ENCODE measurements at regions not wholly inside any gene's neighbourhood (a gene's known extent, or its start where the extent isn't known, plus 50 kb on each side); places are given as distances from the start of the nearest gene placed in this dataset.

GRCh38 chr17:21551081-21551881 is 141.0 kb upstream of the KCNJ18 start (continued):
- TF ChIP-seq, protein P1, sequence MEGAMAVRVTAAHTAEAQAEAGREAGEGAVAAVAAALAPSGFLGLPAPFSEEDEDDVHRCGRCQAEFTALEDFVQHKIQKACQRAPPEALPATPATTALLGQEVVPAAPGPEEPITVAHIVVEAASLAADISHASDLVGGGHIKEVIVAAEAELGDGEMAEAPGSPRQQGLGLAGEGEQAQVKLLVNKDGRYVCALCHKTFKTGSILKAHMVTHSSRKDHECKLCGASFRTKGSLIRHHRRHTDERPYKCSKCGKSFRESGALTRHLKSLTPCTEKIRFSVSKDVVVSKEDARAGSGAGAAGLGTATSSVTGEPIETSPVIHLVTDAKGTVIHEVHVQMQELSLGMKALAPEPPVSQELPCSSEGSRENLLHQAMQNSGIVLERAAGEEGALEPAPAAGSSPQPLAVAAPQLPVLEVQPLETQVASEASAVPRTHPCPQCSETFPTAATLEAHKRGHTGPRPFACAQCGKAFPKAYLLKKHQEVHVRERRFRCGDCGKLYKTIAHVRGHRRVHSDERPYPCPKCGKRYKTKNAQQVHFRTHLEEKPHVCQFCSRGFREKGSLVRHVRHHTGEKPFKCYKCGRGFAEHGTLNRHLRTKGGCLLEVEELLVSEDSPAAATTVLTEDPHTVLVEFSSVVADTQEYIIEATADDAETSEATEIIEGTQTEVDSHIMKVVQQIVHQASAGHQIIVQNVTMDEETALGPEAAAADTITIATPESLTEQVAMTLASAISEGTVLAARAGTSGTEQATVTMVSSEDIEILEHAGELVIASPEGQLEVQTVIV (CRISPR knock-in tag; IDR thresholded peaks at IDR 0.05; ENCODE audit: borderline replicate concordance), result no peak
- TF ChIP-seq, protein P2, sequence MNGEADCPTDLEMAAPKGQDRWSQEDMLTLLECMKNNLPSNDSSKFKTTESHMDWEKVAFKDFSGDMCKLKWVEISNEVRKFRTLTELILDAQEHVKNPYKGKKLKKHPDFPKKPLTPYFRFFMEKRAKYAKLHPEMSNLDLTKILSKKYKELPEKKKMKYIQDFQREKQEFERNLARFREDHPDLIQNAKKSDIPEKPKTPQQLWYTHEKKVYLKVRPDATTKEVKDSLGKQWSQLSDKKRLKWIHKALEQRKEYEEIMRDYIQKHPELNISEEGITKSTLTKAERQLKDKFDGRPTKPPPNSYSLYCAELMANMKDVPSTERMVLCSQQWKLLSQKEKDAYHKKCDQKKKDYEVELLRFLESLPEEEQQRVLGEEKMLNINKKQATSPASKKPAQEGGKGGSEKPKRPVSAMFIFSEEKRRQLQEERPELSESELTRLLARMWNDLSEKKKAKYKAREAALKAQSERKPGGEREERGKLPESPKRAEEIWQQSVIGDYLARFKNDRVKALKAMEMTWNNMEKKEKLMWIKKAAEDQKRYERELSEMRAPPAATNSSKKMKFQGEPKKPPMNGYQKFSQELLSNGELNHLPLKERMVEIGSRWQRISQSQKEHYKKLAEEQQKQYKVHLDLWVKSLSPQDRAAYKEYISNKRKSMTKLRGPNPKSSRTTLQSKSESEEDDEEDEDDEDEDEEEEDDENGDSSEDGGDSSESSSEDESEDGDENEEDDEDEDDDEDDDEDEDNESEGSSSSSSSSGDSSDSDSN (IDR thresholded peaks at IDR 0.05; ENCODE audit: borderline replicate concordance in 1 of 2, low read depth in 2 of 2, low read length in 2 of 2), result peak in 1 of 2 experiments; percentile 67; a peak in 1 of 4 replicates
- peak; percentile 73 for TF ChIP-seq RBFOX2 (IDR thresholded peaks at IDR 0.05; ENCODE audit: low read depth, low read length)
- TF ChIP-seq ZBTB34 (CRISPR knock-in tag; IDR thresholded peaks at IDR 0.05), result no peak
- no peak for TF ChIP-seq BRF1 (IDR thresholded peaks at IDR 0.05; ENCODE audit: borderline replicate concordance, extremely low read depth, insufficient read length)
- TF ChIP-seq BRCA1 (IDR thresholded peaks at IDR 0.05), result no peak
- no peak for TF ChIP-seq BRCA1 (CRISPR knock-in tag; IDR thresholded peaks at IDR 0.05)
- TF ChIP-seq PRMT5 (CRISPR knock-in tag; IDR thresholded peaks at IDR 0.05), result no peak
- TF ChIP-seq SNRNP70 (optimal IDR thresholded peaks at IDR 0.05; ENCODE audit: low read depth, low read length), result no peak
- TF ChIP-seq SLC30A9 (CRISPR knock-in tag; IDR thresholded peaks at IDR 0.05), result no peak
- TF ChIP-seq EGR1 (conservative IDR thresholded peaks at IDR 0.05), result no peak
- TF ChIP-seq L3MBTL2 (IDR thresholded peaks at IDR 0.05), result peak; percentile 44; the same call in 1 of the 2 replicates
- TF ChIP-seq NCOA4 (IDR thresholded peaks at IDR 0.05; ENCODE audit: partially characterized antibody), result no peak
- no peak for TF ChIP-seq ZNF263 (CRISPR knock-in tag; IDR thresholded peaks at IDR 0.05; ENCODE audit: borderline replicate concordance)
- TF ChIP-seq ZNF707 (CRISPR knock-in tag; conservative IDR thresholded peaks at IDR 0.05), result no peak
